ENCODE measurements at regions not wholly inside any gene's neighbourhood (a gene's known extent, or its start where the extent isn't known, plus 50 kb on each side); places are given as distances from the start of the nearest gene placed in this dataset.

DNA sequence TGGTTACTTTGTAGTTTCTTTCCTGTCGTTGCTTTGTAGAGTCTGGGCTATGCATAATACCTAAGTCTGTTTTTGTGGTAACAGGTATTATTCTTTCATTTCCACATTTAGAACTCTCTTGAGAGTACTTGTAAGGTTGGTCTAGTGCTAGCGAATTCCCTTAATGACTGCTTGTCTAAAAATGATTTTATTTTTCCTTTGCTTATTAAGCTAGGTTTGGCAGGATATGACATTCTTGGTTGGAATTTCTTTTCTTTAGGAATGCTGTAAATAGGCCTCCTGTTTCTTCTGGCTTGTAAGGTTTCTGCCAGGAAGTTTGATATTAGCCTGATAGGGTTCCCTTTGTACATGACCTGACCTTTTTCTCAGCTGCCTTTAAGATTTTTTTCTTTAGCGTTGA is 70.1 kb upstream of the SGO1 start:
- Histone ChIP-seq H3K9ac (ENCODE audit: low read length) (no peak overlapping the region), H3K27me3 (ENCODE audit: insufficient read depth, low read length) (no peaks in the 10 kb centered on the region), H3K9me3 (ENCODE audit: control insufficient read depth in 1 of 2, insufficient read depth in 1 of 2, low read depth in 1 of 2, low read length in 2 of 2) (no peaks in the 10 kb centered on the region), H3K4me3 (replicated peaks in 1 of 2; ENCODE audit: low read depth in 1 of 2, low read length in 2 of 2) (no peak overlapping the region), H3K79me2 (ENCODE audit: insufficient read depth, low read length) (no peaks in the 10 kb centered on the region), H2AFZ (ENCODE audit: low read depth, low read length, poor library complexity, severe bottlenecking) (no peak overlapping the region), H3K27ac (ENCODE audit: low read depth, low read length) (no peak overlapping the region), H3K4me1 (ENCODE audit: control insufficient read depth in 1 of 2, insufficient read depth in 2 of 2, low read length in 2 of 2) (no peaks in the 10 kb centered on the region), H3K4me2 (ENCODE audit: low read length) (no peak overlapping the region), H3K36me3 (ENCODE audit: control insufficient read depth in 1 of 2, insufficient read depth in 2 of 2, low read length in 2 of 2) (no peaks in the 10 kb centered on the region), H4K20me1 (ENCODE audit: insufficient read depth) (no peaks in the 10 kb centered on the region), H3K9me2 (ENCODE audit: insufficient read depth) (no peaks in the 10 kb centered on the region)
- ChIA-PET RAD21 (ENCODE audit: low non-redundant PET in 1 of 2, low total read pairs in 2 of 2, uncharacterized antibody in 2 of 2, unreplicated experiment in 2 of 2) (no interaction called here), POLR2A (no interaction called here), CTCF (no interaction called here)
- BruUV-seq (replicated peaks) = no TSS peak
- TF ChIP-seq ZNF274 (IDR thresholded peaks at IDR 0.05; ENCODE audit: low read depth, low read length) = no peak
- TF ChIP-seq FOSL1 (IDR thresholded peaks at IDR 0.05; ENCODE audit: low read depth) = no peak
- TF ChIP-seq, protein P1, sequence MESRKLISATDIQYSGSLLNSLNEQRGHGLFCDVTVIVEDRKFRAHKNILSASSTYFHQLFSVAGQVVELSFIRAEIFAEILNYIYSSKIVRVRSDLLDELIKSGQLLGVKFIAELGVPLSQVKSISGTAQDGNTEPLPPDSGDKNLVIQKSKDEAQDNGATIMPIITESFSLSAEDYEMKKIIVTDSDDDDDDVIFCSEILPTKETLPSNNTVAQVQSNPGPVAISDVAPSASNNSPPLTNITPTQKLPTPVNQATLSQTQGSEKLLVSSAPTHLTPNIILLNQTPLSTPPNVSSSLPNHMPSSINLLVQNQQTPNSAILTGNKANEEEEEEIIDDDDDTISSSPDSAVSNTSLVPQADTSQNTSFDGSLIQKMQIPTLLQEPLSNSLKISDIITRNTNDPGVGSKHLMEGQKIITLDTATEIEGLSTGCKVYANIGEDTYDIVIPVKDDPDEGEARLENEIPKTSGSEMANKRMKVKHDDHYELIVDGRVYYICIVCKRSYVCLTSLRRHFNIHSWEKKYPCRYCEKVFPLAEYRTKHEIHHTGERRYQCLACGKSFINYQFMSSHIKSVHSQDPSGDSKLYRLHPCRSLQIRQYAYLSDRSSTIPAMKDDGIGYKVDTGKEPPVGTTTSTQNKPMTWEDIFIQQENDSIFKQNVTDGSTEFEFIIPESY (IDR thresholded peaks at IDR 0.05; ENCODE audit: extremely low read depth, insufficient replicate concordance, low read length) = no peak
- no peak for TF ChIP-seq ZFX (IDR thresholded peaks at IDR 0.05)
- TF ChIP-seq MAX (IDR thresholded peaks at IDR 0.05) = no peak
- no peak for TF ChIP-seq EGR1 (IDR thresholded peaks at IDR 0.05; ENCODE audit: low read depth)
- no peak for TF ChIP-seq SRF (IDR thresholded peaks at IDR 0.05; ENCODE audit: low read depth)
- no peak for TF ChIP-seq YY1 (IDR thresholded peaks at IDR 0.05; ENCODE audit: extremely low read depth, insufficient replicate concordance, low read depth, low read length)
- TF ChIP-seq POLR2AphosphoS5 (IDR thresholded peaks at IDR 0.05; ENCODE audit: low read depth, low read length) = no peak
- TF ChIP-seq, protein P2, sequence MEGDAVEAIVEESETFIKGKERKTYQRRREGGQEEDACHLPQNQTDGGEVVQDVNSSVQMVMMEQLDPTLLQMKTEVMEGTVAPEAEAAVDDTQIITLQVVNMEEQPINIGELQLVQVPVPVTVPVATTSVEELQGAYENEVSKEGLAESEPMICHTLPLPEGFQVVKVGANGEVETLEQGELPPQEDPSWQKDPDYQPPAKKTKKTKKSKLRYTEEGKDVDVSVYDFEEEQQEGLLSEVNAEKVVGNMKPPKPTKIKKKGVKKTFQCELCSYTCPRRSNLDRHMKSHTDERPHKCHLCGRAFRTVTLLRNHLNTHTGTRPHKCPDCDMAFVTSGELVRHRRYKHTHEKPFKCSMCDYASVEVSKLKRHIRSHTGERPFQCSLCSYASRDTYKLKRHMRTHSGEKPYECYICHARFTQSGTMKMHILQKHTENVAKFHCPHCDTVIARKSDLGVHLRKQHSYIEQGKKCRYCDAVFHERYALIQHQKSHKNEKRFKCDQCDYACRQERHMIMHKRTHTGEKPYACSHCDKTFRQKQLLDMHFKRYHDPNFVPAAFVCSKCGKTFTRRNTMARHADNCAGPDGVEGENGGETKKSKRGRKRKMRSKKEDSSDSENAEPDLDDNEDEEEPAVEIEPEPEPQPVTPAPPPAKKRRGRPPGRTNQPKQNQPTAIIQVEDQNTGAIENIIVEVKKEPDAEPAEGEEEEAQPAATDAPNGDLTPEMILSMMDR (IDR thresholded peaks at IDR 0.05 in 2 of 3, conservative IDR thresholded peaks at IDR 0.05 in 1 of 3; ENCODE audit: borderline replicate concordance in 1 of 3, insufficient read depth in 1 of 3, low read depth in 2 of 3, low read length in 2 of 3) = no peak
- TF ChIP-seq POLR2A (IDR thresholded peaks at IDR 0.05; ENCODE audit: borderline replicate concordance, extremely low read depth, insufficient read depth, insufficient read length) = no peak
- TF ChIP-seq SIN3A (IDR thresholded peaks at IDR 0.05; ENCODE audit: low read depth) = no peak
- no peak for TF ChIP-seq TCF7L2 (IDR thresholded peaks at IDR 0.05; ENCODE audit: borderline replicate concordance, extremely low read depth, insufficient read depth, insufficient read length)
- TF ChIP-seq CEBPB (IDR thresholded peaks at IDR 0.05; ENCODE audit: low read depth) = no peak
- TF ChIP-seq, protein P3, sequence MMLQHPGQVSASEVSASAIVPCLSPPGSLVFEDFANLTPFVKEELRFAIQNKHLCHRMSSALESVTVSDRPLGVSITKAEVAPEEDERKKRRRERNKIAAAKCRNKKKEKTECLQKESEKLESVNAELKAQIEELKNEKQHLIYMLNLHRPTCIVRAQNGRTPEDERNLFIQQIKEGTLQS (IDR thresholded peaks at IDR 0.05) = no peak
- TF ChIP-seq EZH2 (IDR thresholded peaks at IDR 0.05) = no peak
- TF ChIP-seq SP1 (IDR thresholded peaks at IDR 0.05; ENCODE audit: low read depth) = no peak
- TF ChIP-seq ELF1 (IDR thresholded peaks at IDR 0.05; ENCODE audit: borderline replicate concordance, low read depth) = no peak
- TF ChIP-seq CBX3 (IDR thresholded peaks at IDR 0.05; ENCODE audit: low read depth) = no peak
- ATAC-seq (no peak), DNase-seq (ENCODE audit: low read depth, low spot score) (no peak)
- intact Hi-C loops (cut with micrococcal nuclease) = no loop called here

Data from HCT116 (cell line).